KMS-11 (cell line): ENCODE measurements at regions not wholly inside any gene's neighbourhood (a gene's known extent, or its start where the extent isn't known, plus 50 kb on each side); places are given as distances from the start of the nearest gene placed in this dataset.

ENCODE experiments used
- H2AFZ ChIP-seq: fragments of 200-600 bp; sonication (generic); 2 replicates; pipeline ENCODE4 v1.6.1; 2016; ENCODE audit warnings: antibody characterized with exemption, mixed run types, low read depth
- H3K27ac ChIP-seq: fragments of 200-600 bp; sonication (generic); 2 replicates; pipeline ENCODE4 v1.6.1; 2016; ENCODE audit warnings: mild to moderate bottlenecking, mixed run types
- H3K27me3 ChIP-seq: fragments of 200-600 bp; sonication (generic); 2 replicates; pipeline ENCODE4 v1.6.1; 2017; ENCODE audit warnings: mild to moderate bottlenecking, low read depth, mixed run types, moderate library complexity; ENCODE audit not compliant: insufficient read depth
- H3K36me3 ChIP-seq: fragments of 200-600 bp; sonication (generic); 2 replicates; pipeline ENCODE4 v1.6.1; 2017; ENCODE audit warnings: mild to moderate bottlenecking, mixed run types; ENCODE audit not compliant: insufficient read depth
- H3K4me1 ChIP-seq: fragments of 200-600 bp; sonication (generic); 2 replicates; pipeline ENCODE4 v1.6.1; 2016; ENCODE audit warnings: mild to moderate bottlenecking, low read depth, mixed run types; ENCODE audit not compliant: poor library complexity, severe bottlenecking
- H3K4me2 ChIP-seq: fragments of 200-600 bp; sonication (generic); 2 replicates; pipeline ENCODE4 v1.7.0; 2016; ENCODE audit warnings: mild to moderate bottlenecking, mixed run types
- H3K4me3 ChIP-seq: fragments of 200-600 bp; sonication (generic); IDR thresholded peaks from 2 replicates; pipeline ENCODE4 v1.6.1; 2017; ENCODE audit warnings: low read depth, low read length, mixed read lengths; ENCODE audit not compliant: insufficient read depth
- H3K79me2 ChIP-seq: fragments of 200-600 bp; sonication (generic); 2 replicates; pipeline ENCODE4 v1.6.1; 2016; ENCODE audit warnings: low read depth, mixed run types; ENCODE audit not compliant: insufficient read depth
- H3K9ac ChIP-seq: fragments of 200-600 bp; sonication (generic); 2 replicates; pipeline ENCODE4 v1.6.1; 2016; ENCODE audit warnings: mild to moderate bottlenecking, mixed run types
- H4K20me1 ChIP-seq: fragments of 200-600 bp; sonication (generic); 2 replicates; pipeline ENCODE4 v1.6.1; 2016; ENCODE audit warnings: mild to moderate bottlenecking, mixed run types; ENCODE audit not compliant: insufficient read depth
- TF ChIP-seq, protein P1 (sequence below): fragments of 200-600 bp; sonication (generic); conservative IDR thresholded peaks from 2 replicates; pipeline ENCODE4 v1.6.1; 2017; ENCODE audit warnings: low read depth, mild to moderate bottlenecking, antibody characterized with exemption, low read length, moderate library complexity, mixed read lengths

- TF ChIP-seq, protein P1, sequence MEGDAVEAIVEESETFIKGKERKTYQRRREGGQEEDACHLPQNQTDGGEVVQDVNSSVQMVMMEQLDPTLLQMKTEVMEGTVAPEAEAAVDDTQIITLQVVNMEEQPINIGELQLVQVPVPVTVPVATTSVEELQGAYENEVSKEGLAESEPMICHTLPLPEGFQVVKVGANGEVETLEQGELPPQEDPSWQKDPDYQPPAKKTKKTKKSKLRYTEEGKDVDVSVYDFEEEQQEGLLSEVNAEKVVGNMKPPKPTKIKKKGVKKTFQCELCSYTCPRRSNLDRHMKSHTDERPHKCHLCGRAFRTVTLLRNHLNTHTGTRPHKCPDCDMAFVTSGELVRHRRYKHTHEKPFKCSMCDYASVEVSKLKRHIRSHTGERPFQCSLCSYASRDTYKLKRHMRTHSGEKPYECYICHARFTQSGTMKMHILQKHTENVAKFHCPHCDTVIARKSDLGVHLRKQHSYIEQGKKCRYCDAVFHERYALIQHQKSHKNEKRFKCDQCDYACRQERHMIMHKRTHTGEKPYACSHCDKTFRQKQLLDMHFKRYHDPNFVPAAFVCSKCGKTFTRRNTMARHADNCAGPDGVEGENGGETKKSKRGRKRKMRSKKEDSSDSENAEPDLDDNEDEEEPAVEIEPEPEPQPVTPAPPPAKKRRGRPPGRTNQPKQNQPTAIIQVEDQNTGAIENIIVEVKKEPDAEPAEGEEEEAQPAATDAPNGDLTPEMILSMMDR = no peak
- Histone ChIP-seq H3K27me3 (no peaks in the 10 kb centered on the region), H3K4me1 (no peaks in the 10 kb centered on the region), H3K36me3 (no peaks in the 10 kb centered on the region), H4K20me1 (no peaks in the 10 kb centered on the region), H3K4me2 (no peak overlapping the region), H3K9ac (no peak overlapping the region), H2AFZ (no peak overlapping the region), H3K79me2 (no peaks in the 10 kb centered on the region), H3K27ac (no peak overlapping the region), H3K4me3 (no peak overlapping the region)
Measured at GRCh38 chr15:38755718-38756117, 191.1 kb upstream of the RASGRP1 start.

DNA sequence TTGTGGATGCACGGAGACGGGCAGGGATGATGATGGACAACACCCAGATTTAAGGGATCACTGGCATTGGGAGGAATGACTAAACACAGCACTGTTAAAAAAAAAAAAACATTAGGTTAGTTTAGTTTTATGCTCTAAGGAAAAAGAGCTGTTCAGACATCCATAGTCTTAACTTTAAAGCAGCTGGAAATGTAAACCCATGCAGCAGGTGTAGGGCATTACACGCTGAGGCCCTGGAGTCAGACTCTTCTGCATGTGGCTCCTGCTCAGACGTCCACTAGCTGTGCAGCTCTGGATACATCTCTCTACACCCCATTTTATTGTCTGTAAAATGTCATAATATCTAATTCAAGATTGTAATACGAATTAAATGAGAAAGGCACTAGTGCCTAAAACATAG is 191.8 kb upstream of the RASGRP1 start:
- H3K79me2 ChIP-seq = no peaks in the 10 kb centered on the region
- H2AFZ ChIP-seq = no peak overlapping the region
- H3K4me2 ChIP-seq = no peak overlapping the region
- TF ChIP-seq, protein P1 = no peak
- H3K36me3 ChIP-seq = no peaks in the 10 kb centered on the region
- H3K4me3 ChIP-seq = no peak overlapping the region
- no peaks in the 10 kb centered on the region for H3K27me3 ChIP-seq
- no peaks in the 10 kb centered on the region for H4K20me1 ChIP-seq
- no peak overlapping the region for H3K9ac ChIP-seq
- no peaks in the 10 kb centered on the region for H3K4me1 ChIP-seq
- no peak overlapping the region for H3K27ac ChIP-seq

- no peak overlapping the region for H3K4me2 ChIP-seq
- H3K36me3 ChIP-seq = no peaks in the 10 kb centered on the region
- no peaks in the 10 kb centered on the region for H4K20me1 ChIP-seq
- no peak overlapping the region for H3K9ac ChIP-seq
- TF ChIP-seq, protein P1 = no peak
- no peak overlapping the region for H3K4me3 ChIP-seq
- H2AFZ ChIP-seq = no peak overlapping the region
- H3K79me2 ChIP-seq = no peaks in the 10 kb centered on the region
- H3K27me3 ChIP-seq = no peaks in the 10 kb centered on the region
- H3K4me1 ChIP-seq = no peaks in the 10 kb centered on the region
- H3K27ac ChIP-seq = no peak overlapping the region
Measured at GRCh38 chr15:38758043-38758442, 193.4 kb upstream of the RASGRP1 start.

GRCh38 chr15:38761681-38762080 is 197.1 kb upstream of the RASGRP1 start:
- Histone ChIP-seq H4K20me1 (no peaks in the 10 kb centered on the region), H3K27ac (no peak overlapping the region), H3K27me3 (no peaks in the 10 kb centered on the region), H3K4me3 (no peak overlapping the region), H3K4me1 (no peaks in the 10 kb centered on the region), H3K9ac (no peak overlapping the region), H3K79me2 (no peaks in the 10 kb centered on the region), H3K4me2 (no peak overlapping the region), H2AFZ (no peak overlapping the region), H3K36me3 (no peaks in the 10 kb centered on the region)
- TF ChIP-seq, protein P1 = no peak

GRCh38 chr15:38768970-38769369 is 204.4 kb upstream of the RASGRP1 start:
- Histone ChIP-seq H3K27ac (no peak overlapping the region), H3K4me1 (no peaks in the 10 kb centered on the region), H3K4me2 (no peak overlapping the region), H3K4me3 (no peak overlapping the region), H3K36me3 (no peaks in the 10 kb centered on the region), H3K27me3 (no peaks in the 10 kb centered on the region), H4K20me1 (no peaks in the 10 kb centered on the region), H2AFZ (no peak overlapping the region), H3K79me2 (no peaks in the 10 kb centered on the region), H3K9ac (no peak overlapping the region)
- TF ChIP-seq, protein P1 = no peak
